HG03558 (cell line): ENCODE measurements at regions not wholly inside any gene's neighbourhood (a gene's known extent, or its start where the extent isn't known, plus 50 kb on each side); places are given as distances from the start of the nearest gene placed in this dataset.
"Not testable (repeated sequence)": the region's sequence is repeated elsewhere in the genome, so short reads cannot be mapped to it uniquely, and the experiment has no call there.

Experiments used
- ATAC-seq: cut with Tn5 transposase; IDR thresholded peaks from one replicate; pipeline ENCODE4 v1.9.1; 2021; ENCODE audit warnings: moderate number of reproducible peaks; ENCODE audit not compliant: unreplicated experiment; ENCODE audit errors: extremely low read depth

- ATAC-seq: no peak
Measured at GRCh38 chr7:10770176-10770575, 203.5 kb upstream of the PHF14 start.

GRCh38 chr7:10773430-10773829 is 200.2 kb upstream of the PHF14 start:
- ATAC-seq: no peak

- no peak for ATAC-seq
Measured at GRCh38 chr7:10779465-10780399, 193.9 kb upstream of the PHF14 start.

- no peak for ATAC-seq
Measured at GRCh38 chr7:10780400-10780747, 193.3 kb upstream of the PHF14 start.

- ATAC-seq: not testable (repeated sequence)
Measured at GRCh38 chr7:10786976-10787375, 186.7 kb upstream of the PHF14 start.

- ATAC-seq: no peak
Measured at GRCh38 chr7:10789170-10789569, 184.5 kb upstream of the PHF14 start.

GRCh38 chr7:10790910-10791309 is 182.8 kb upstream of the PHF14 start:
- no peak for ATAC-seq

- ATAC-seq: no peak
Measured at GRCh38 chr7:10793995-10794775, 179.5 kb upstream of the PHF14 start.

GRCh38 chr7:10797157-10797556 is 176.5 kb upstream of the PHF14 start:
- no peak for ATAC-seq

GRCh38 chr7:10798044-10798443 is 175.6 kb upstream of the PHF14 start:
- no peak for ATAC-seq

GRCh38 chr7:10799475-10799874 is 174.2 kb upstream of the PHF14 start:
- no peak for ATAC-seq

GRCh38 chr7:10802011-10802410 is 171.7 kb upstream of the PHF14 start:
- no peak for ATAC-seq

- ATAC-seq: no peak
Measured at GRCh38 chr7:10802526-10802925, 171.1 kb upstream of the PHF14 start.

GRCh38 chr7:10803720-10804119 is 170.0 kb upstream of the PHF14 start:
- ATAC-seq: no peak

- no peak for ATAC-seq
Measured at GRCh38 chr7:10804770-10805169, 168.9 kb upstream of the PHF14 start.

- ATAC-seq: no peak
Measured at GRCh38 chr7:10815546-10815945, 158.1 kb upstream of the PHF14 start.

- ATAC-seq: no peak
Measured at GRCh38 chr7:10821156-10821555, 152.5 kb upstream of the PHF14 start.

GRCh38 chr7:10824154-10824553 is 149.5 kb upstream of the PHF14 start:
- ATAC-seq: no peak

GRCh38 chr7:10838228-10838627 is 135.4 kb upstream of the PHF14 start:
- no peak for ATAC-seq

- no peak for ATAC-seq
Measured at GRCh38 chr7:10845225-10845624, 128.4 kb upstream of the PHF14 start.

- no peak for ATAC-seq
Measured at GRCh38 chr7:10855583-10855982, 118.1 kb upstream of the PHF14 start.
